Left lung (tissue), 4 donors: ENCODE measurements at regions not wholly inside any gene's neighbourhood (a gene's known extent, or its start where the extent isn't known, plus 50 kb on each side); places are given as distances from the start of the nearest gene placed in this dataset.

ENCODE experiments used
- ATAC-seq: fragments of 200-7000 bp; cut with Tn5 transposase; one replicate; pipeline ENCODE4 v1.9.1; 2020; ENCODE audit warnings: moderate library complexity
- DNase-seq, 4 donors: peaks; one replicate each; pipeline ENCODE4 v3.0.0-alpha.2; 2013 to 2020
- H3K27ac ChIP-seq, 2 donors: fragments of 200-600 bp; sonication (generic) in 1 of 2; one replicate each; pipeline versions ENCODE4 v1.5.0 to v1.8.0; 2020 to 2021
- H3K27me3 ChIP-seq, 2 donors: fragments of 200-600 bp; sonication (generic) in 1 of 2; one replicate each; pipeline versions ENCODE4 v1.5.0 to v1.8.0; 2020 to 2021
- H3K36me3 ChIP-seq, 2 donors: fragments of 200-600 bp; sonication (generic) in 1 of 2; one replicate each; pipeline versions ENCODE4 v1.5.0 to v1.8.0; 2020 to 2021
- H3K4me1 ChIP-seq, 2 donors: fragments of 200-600 bp; one replicate each; pipeline ENCODE4 v1.8.0; 2021
- H3K4me3 ChIP-seq, 2 donors: fragments of 200-600 bp; sonication (generic) in 1 of 2; one replicate each; pipeline versions ENCODE4 v1.5.0 to v1.8.0; 2020 to 2021; ENCODE audit warnings: mild to moderate bottlenecking in 1 of 2
- H3K9me3 ChIP-seq, 2 donors: fragments of 200-600 bp; sonication (generic) in 1 of 2; one replicate each; pipeline versions ENCODE4 v1.5.0 to v1.8.0; 2020 to 2021
- intact Hi-C, 2 donors: fragments of 100-400 bp; cut with DNase I; formaldehyde crosslinking; loops; one replicate each; pipeline versions ENCODE4 v1.11.2 to v1.14.2; 2022
- TF ChIP-seq, protein P1 (sequence below), 2 donors: fragments of 200-600 bp; sonication (generic) in 1 of 2; IDR thresholded peaks; one replicate each; pipeline versions ENCODE4 v1.5.0 to v1.8.0; 2021; ENCODE audit warnings: antibody characterized with exemption in 2 of 2
- donor health status: DM: no; HTN: yes; CAD: no.
- donor health status: DM: no; HTN: no; CAD: no.

GRCh38 chr6:30007132-30007764 lies 53.8 kb upstream of the POLR1H start:
- no peaks in the 10 kb centered on the region for H3K9me3 ChIP-seq
- no peak overlapping the region for H3K27ac ChIP-seq
- TF ChIP-seq, protein P1, sequence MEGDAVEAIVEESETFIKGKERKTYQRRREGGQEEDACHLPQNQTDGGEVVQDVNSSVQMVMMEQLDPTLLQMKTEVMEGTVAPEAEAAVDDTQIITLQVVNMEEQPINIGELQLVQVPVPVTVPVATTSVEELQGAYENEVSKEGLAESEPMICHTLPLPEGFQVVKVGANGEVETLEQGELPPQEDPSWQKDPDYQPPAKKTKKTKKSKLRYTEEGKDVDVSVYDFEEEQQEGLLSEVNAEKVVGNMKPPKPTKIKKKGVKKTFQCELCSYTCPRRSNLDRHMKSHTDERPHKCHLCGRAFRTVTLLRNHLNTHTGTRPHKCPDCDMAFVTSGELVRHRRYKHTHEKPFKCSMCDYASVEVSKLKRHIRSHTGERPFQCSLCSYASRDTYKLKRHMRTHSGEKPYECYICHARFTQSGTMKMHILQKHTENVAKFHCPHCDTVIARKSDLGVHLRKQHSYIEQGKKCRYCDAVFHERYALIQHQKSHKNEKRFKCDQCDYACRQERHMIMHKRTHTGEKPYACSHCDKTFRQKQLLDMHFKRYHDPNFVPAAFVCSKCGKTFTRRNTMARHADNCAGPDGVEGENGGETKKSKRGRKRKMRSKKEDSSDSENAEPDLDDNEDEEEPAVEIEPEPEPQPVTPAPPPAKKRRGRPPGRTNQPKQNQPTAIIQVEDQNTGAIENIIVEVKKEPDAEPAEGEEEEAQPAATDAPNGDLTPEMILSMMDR (IDR thresholded peaks at IDR 0.05) = no peak
- H3K36me3 ChIP-seq = no peaks in the 10 kb centered on the region
- peak overlapping the region; percentile 38 to 41 for H3K4me3 ChIP-seq
- peak in 2 of 4 donors; percentile 43 to 86 for DNase-seq
- peaks cover 0 to 38% of the 10 kb centered on the region in 2 donors for H3K27me3 ChIP-seq
- intact Hi-C loops = loop anchor here in 1 of 2 donors (10.0 kb wide), 1 partner anchor 152 kb away; no protein-coding TSS in a partner anchor
- H3K4me1 ChIP-seq = peaks cover 7 to 21% of the 10 kb centered on the region in 2 donors
- peak; percentile 75 for ATAC-seq

GRCh38 chr6:30009113-30009512 lies 52.0 kb upstream of the POLR1H start:
- Histone ChIP-seq H3K4me1 (peaks cover 7 to 21% of the 10 kb centered on the region in 2 donors), H3K9me3 (no peaks in the 10 kb centered on the region), H3K4me3 (no peak overlapping the region), H3K27ac (no peak overlapping the region), H3K27me3 (peaks cover 0 to 38% of the 10 kb centered on the region in 2 donors), H3K36me3 (no peaks in the 10 kb centered on the region)
- DNase-seq (no peak), ATAC-seq (no peak)
- intact Hi-C loops = loop anchor here in 1 of 2 donors (10.0 kb wide), 1 partner anchor 154 kb away; no protein-coding TSS in a partner anchor
- TF ChIP-seq, protein P1 (IDR thresholded peaks at IDR 0.05) = no peak
